IMR-90 (cell line): ENCODE measurements at regions not wholly inside any gene's neighbourhood (a gene's known extent, or its start where the extent isn't known, plus 50 kb on each side); places are given as distances from the start of the nearest gene placed in this dataset.

Experiments
- ATAC-seq: fragments of 200-7000 bp; cut with Tn5 transposase; 2 replicates; pipeline ENCODE4 v1.9.1; 2020; ENCODE audit warnings: low read depth, mild to moderate bottlenecking, moderate library complexity
- BruUV-seq: library from RNA; stranded (reverse); fragments of 400-500 nt; replicated peaks from 2 replicates; lab custom pipeline; 2021; lab: Mats Ljungman, UMichigan
- CTCF ChIA-PET: fragments of 300-600 bp; formaldehyde crosslinking; extraction: SDS; loops from one replicate; lab custom pipeline; 2021; ENCODE audit warnings: antibody characterized with exemption; lab: Yijun Ruan, JAX
- POLR2A ChIA-PET: fragments of 300-600 bp; sonication (Branson Sonifier 250); formaldehyde crosslinking; loops from one replicate; lab custom pipeline; 2022; ENCODE audit warnings: antibody characterized with exemption; ENCODE audit not compliant: unreplicated experiment; lab: Charles Lee
- DNase-seq: peaks from one replicate; pipeline ENCODE4 v3.0.0; 2013
- H2AFZ ChIP-seq: replicated peaks from 2 replicates; pipeline ENCODE3; 2013; ENCODE audit warnings: low read length, mild to moderate bottlenecking; ENCODE audit not compliant: poor library complexity
- H2AK5ac ChIP-seq: 2 replicates; pipeline ENCODE4 v1.6.1; 2013; ENCODE audit warnings: low read depth, low read length, inconsistent platforms
- H2AK9ac ChIP-seq: replicated peaks from 2 replicates; pipeline ENCODE3; 2013; ENCODE audit warnings: mild to moderate bottlenecking, low read depth, low read length, moderate library complexity; ENCODE audit not compliant: poor library complexity
- H2BK120ac ChIP-seq: 2 replicates; pipeline ENCODE4 v1.6.1; 2013; ENCODE audit warnings: low read depth, low read length, inconsistent platforms
- H2BK15ac ChIP-seq: 3 replicates; pipeline ENCODE4 v1.6.1; 2013; ENCODE audit warnings: low read depth, low read length, inconsistent platforms
- H2BK20ac ChIP-seq: 2 replicates; pipeline ENCODE4 v1.6.1; 2013; ENCODE audit warnings: low read depth, mild to moderate bottlenecking, inconsistent platforms, low read length, moderate library complexity
- H2BK5ac ChIP-seq: 2 replicates; pipeline ENCODE4 v1.6.1; 2013; ENCODE audit warnings: mild to moderate bottlenecking, low read depth, low read length, inconsistent platforms; ENCODE audit not compliant: poor library complexity, severe bottlenecking
- H3K14ac ChIP-seq: replicated peaks from 2 replicates; pipeline ENCODE4 v1.6.1; 2013; ENCODE audit warnings: low read depth, low read length, inconsistent platforms
- H3K18ac ChIP-seq: 2 replicates; pipeline ENCODE4 v1.6.1; 2013; ENCODE audit warnings: low read depth, low read length, control low read depth
- H3K23ac ChIP-seq: 2 replicates; pipeline ENCODE4 v1.6.1; 2013; ENCODE audit warnings: low read depth, low read length, inconsistent platforms
- H3K27ac ChIP-seq: 2 replicates; pipeline ENCODE4 v1.5.1; 2013; ENCODE audit warnings: mild to moderate bottlenecking, control low read depth, low read length; ENCODE audit not compliant: insufficient read depth
- H3K27me3 ChIP-seq: 2 replicates; pipeline ENCODE4 v1.6.1; 2013; ENCODE audit warnings: low read length; ENCODE audit not compliant: control insufficient read depth, insufficient read depth
- H3K36me3 ChIP-seq: 2 replicates; pipeline ENCODE4 v1.6.1; 2013; ENCODE audit warnings: low read length, mixed read lengths; ENCODE audit not compliant: control insufficient read depth, insufficient read depth
- H3K4ac ChIP-seq: 2 replicates; pipeline ENCODE4 v1.6.1; 2013; ENCODE audit warnings: low read depth, low read length, inconsistent platforms
- H3K4me1 ChIP-seq: 2 replicates; pipeline ENCODE4 v1.6.1; 2013; ENCODE audit warnings: low read length, mixed read lengths; ENCODE audit not compliant: control insufficient read depth, insufficient read depth
- H3K4me2 ChIP-seq: 2 replicates; pipeline ENCODE4 v1.6.1; 2013; ENCODE audit warnings: low read depth, mild to moderate bottlenecking, control low read depth, low read length, moderate library complexity
- H3K4me3 ChIP-seq: 2 replicates; pipeline ENCODE4 v1.5.1; 2013; ENCODE audit warnings: low read depth, mild to moderate bottlenecking, control low read depth, low read length, moderate library complexity; ENCODE audit not compliant: insufficient read depth
- H3K56ac ChIP-seq: 2 replicates; pipeline ENCODE4 v1.6.1; 2013; ENCODE audit warnings: low read length, inconsistent platforms; ENCODE audit not compliant: insufficient read depth; ENCODE audit errors: extremely low read depth
- H3K79me1 ChIP-seq, 2 experiments: 2 replicates each; pipeline ENCODE4 v1.6.1; 2013; ENCODE audit warnings: low read length in 2 of 2, inconsistent platforms in 1 of 2, low read depth in 1 of 2
- H3K9ac ChIP-seq: 2 replicates; pipeline ENCODE4 v1.6.1; 2013; ENCODE audit warnings: low read depth, low read length, control low read depth
- H3K9me1 ChIP-seq: 2 replicates; pipeline ENCODE4 v1.6.1; 2013; ENCODE audit warnings: low read length, inconsistent platforms; ENCODE audit not compliant: insufficient read depth
- H3K9me3 ChIP-seq: 2 replicates; pipeline ENCODE4 v1.6.1; 2013; ENCODE audit warnings: low read length; ENCODE audit not compliant: control insufficient read depth, insufficient read depth
- H4K20me1 ChIP-seq: 2 replicates; pipeline ENCODE4 v1.6.1; 2013; ENCODE audit warnings: low read length, inconsistent platforms; ENCODE audit not compliant: insufficient read depth
- H4K5ac ChIP-seq: 2 replicates; pipeline ENCODE4 v1.6.1; 2013; ENCODE audit warnings: mild to moderate bottlenecking, low read depth, low read length, control low read depth
- H4K8ac ChIP-seq, 2 experiments: 2 replicates each; pipeline ENCODE4 v1.6.1; 2013; ENCODE audit warnings: low read depth in 2 of 2, low read length in 2 of 2, control low read depth in 1 of 2, inconsistent platforms in 1 of 2
- H4K91ac ChIP-seq: 2 replicates; pipeline ENCODE4 v1.6.1; 2013; ENCODE audit warnings: low read depth, low read length, inconsistent platforms; ENCODE audit not compliant: insufficient read depth
- BHLHE40 ChIP-seq: fragments of 150-350 bp; IDR thresholded peaks from 2 replicates; pipeline ENCODE4 v1.6.1; 2016; ENCODE audit warnings: mild to moderate bottlenecking, low read depth, low read length
- CEBPB ChIP-seq: IDR thresholded peaks from 2 replicates; pipeline ENCODE4 v1.6.1; 2012; ENCODE audit warnings: low read depth, low read length, improper control_type of control experiment
- CHD1 ChIP-seq: IDR thresholded peaks from 2 replicates; pipeline ENCODE4 v1.6.1; 2012; ENCODE audit warnings: low read depth, low read length, improper control_type of control experiment
- ELK1 ChIP-seq: fragments of 150-350 bp; IDR thresholded peaks from 2 replicates; pipeline ENCODE4 v1.6.1; 2016; ENCODE audit warnings: low read depth, mild to moderate bottlenecking, low read length, moderate library complexity, borderline replicate concordance
- MAZ ChIP-seq: IDR thresholded peaks from 2 replicates; pipeline ENCODE4 v1.6.1; 2012; ENCODE audit warnings: low read depth, mild to moderate bottlenecking, low read length, improper control_type of control experiment, moderate library complexity, borderline replicate concordance
- RCOR1 ChIP-seq: IDR thresholded peaks from 2 replicates; pipeline ENCODE4 v1.6.1; 2012; ENCODE audit warnings: mild to moderate bottlenecking, low read length, improper control_type of control experiment; ENCODE audit not compliant: insufficient replicate concordance
- USF2 ChIP-seq: fragments of 150-350 bp; IDR thresholded peaks from 2 replicates; pipeline ENCODE4 v1.6.1; 2017; ENCODE audit warnings: mild to moderate bottlenecking, antibody characterized with exemption, low read length, low read depth
- dilution Hi-C: fragments of 300-500 bp; cut with HindIII; formaldehyde crosslinking; loops from one replicate; pipeline ENCODE4 v1.14.3; 2018; ENCODE audit warnings: low sequenced_read_pairs; ENCODE audit not compliant: unreplicated experiment
- in situ Hi-C: fragments of 300-500 bp; cut with MboI; formaldehyde crosslinking; loops from 3 replicates; pipeline ENCODE4 v1.14.3; 2019; ENCODE audit warnings: low sequenced_read_pairs, inconsistent platforms, mixed read lengths
- intact Hi-C: fragments of 100-400 bp; cut with micrococcal nuclease; formaldehyde crosslinking; loops from 2 replicates; pipeline ENCODE4 v1.10.0; 2022

- CTCF ChIA-PET = no interaction called here
- dilution Hi-C loops = no loop called here
These were observed 388.8 kb downstream of the CDC5L start for GRCh38 chr6:44776344-44776743.

More at GRCh38 chr6:44776344-44776743, 388.8 kb downstream of the CDC5L start:
- no peak overlapping the region for H4K91ac ChIP-seq
- H3K23ac ChIP-seq = no peak overlapping the region
- no peak overlapping the region for H2AK5ac ChIP-seq
- H3K4me3 ChIP-seq = no peak overlapping the region
- no peak for TF ChIP-seq ELK1
- no peak for TF ChIP-seq USF2
- TF ChIP-seq RCOR1 = no peak
- TF ChIP-seq CHD1 = no peak
- TF ChIP-seq CEBPB = no peak
- TF ChIP-seq MAZ = no peak
- no peak for TF ChIP-seq BHLHE40
- no peak overlapping the region for H3K27ac ChIP-seq
- H3K14ac ChIP-seq = no peak overlapping the region
- no peak for DNase-seq
- no peak overlapping the region for H3K4me2 ChIP-seq
- peak overlapping the region; percentile 51 for H2BK5ac ChIP-seq
- H4K20me1 ChIP-seq = no peaks in the 10 kb centered on the region
- no peaks in the 10 kb centered on the region for H3K36me3 ChIP-seq
- H3K18ac ChIP-seq = no peak overlapping the region
- in situ Hi-C loops (no loop called here), intact Hi-C loops (no loop called here)
- H2AK9ac ChIP-seq = no peak overlapping the region
- H3K9me1 ChIP-seq = no peaks in the 10 kb centered on the region
- no peaks in the 10 kb centered on the region for H3K79me1 ChIP-seq
- H2BK15ac ChIP-seq = no peak overlapping the region
- no peak overlapping the region for H2AFZ ChIP-seq
- H3K9me3 ChIP-seq = no peaks in the 10 kb centered on the region
- no TSS peak for BruUV-seq
- no peak overlapping the region for H3K4ac ChIP-seq
- no peak overlapping the region for H4K8ac ChIP-seq
- H3K56ac ChIP-seq = no peak overlapping the region
- peaks cover 25% of the 10 kb centered on the region for H3K27me3 ChIP-seq
- POLR2A ChIA-PET = no interaction called here
- no peak overlapping the region for H3K9ac ChIP-seq
- H2BK120ac ChIP-seq = no peak overlapping the region
- H3K4me1 ChIP-seq = no peaks in the 10 kb centered on the region
- ATAC-seq = no peak
- H4K5ac ChIP-seq = no peak overlapping the region
- no peak overlapping the region for H2BK20ac ChIP-seq
